Adrenal gland (tissue), 9 donors: ENCODE measurements at regions not wholly inside any gene's neighbourhood (a gene's known extent, or its start where the extent isn't known, plus 50 kb on each side); places are given as distances from the start of the nearest gene placed in this dataset.

Experiments
- DNase-seq, 7 donors: peaks; one replicate each; pipeline ENCODE4 v3.0.0-alpha.2; 2019 to 2020
- H3K27ac ChIP-seq, 5 donors: fragments of 200-600 bp; sonication (generic) in 4 of 5; 1 replicate in 3 of 5; 2 replicates in 2 of 5; pipeline versions ENCODE4 v1.5.1 to v1.8.0; 2016 to 2020; ENCODE audit warnings: mild to moderate bottlenecking in 1 of 5
- H3K27me3 ChIP-seq: fragments of 200-600 bp; 2 replicates; pipeline ENCODE4 v1.8.0; 2021
- H3K36me3 ChIP-seq, 2 donors: fragments of 200-600 bp; replicated peaks in 1 of 2; 1 replicate in 1 of 2; 2 replicates in 1 of 2; pipeline versions ENCODE4 v1.5.1 to v1.8.0; 2018 to 2022
- H3K4me1 ChIP-seq, 2 donors: fragments of 200-600 bp; replicated peaks in 1 of 2; 1 replicate in 1 of 2; 2 replicates in 1 of 2; pipeline versions ENCODE4 v1.5.1 to v1.8.0; 2018 to 2021
- H3K4me3 ChIP-seq, 4 donors: fragments of 200-600 bp; sonication (generic) in 3 of 4; one replicate each; pipeline ENCODE4 v1.5.1; 2016 to 2018
- H3K9me3 ChIP-seq, 3 donors: fragments of 200-600 bp; sonication (generic) in 1 of 3; replicated peaks in 1 of 3; 1 replicate in 2 of 3; 2 replicates in 1 of 3; pipeline versions ENCODE4 v1.5.1 to v1.8.0; 2016 to 2021
- CTCF ChIP-seq, 6 experiments: fragments of 450-650 bp in 4 of 6; fragments of 200-600 bp in 2 of 6; sonication (generic) in 1 of 6; IDR thresholded peaks; 1 replicate in 5 of 6; 2 replicates in 1 of 6; pipeline versions ENCODE4 v1.5.1 to v1.8.0; 2016 to 2021; ENCODE audit warnings: antibody characterized with exemption in 6 of 6, mild to moderate bottlenecking in 2 of 6, moderate library complexity in 1 of 6
- POLR2A ChIP-seq, 2 donors: fragments of 450-650 bp; IDR thresholded peaks; one replicate each; pipeline ENCODE4 v1.6.1; 2017; ENCODE audit warnings: antibody characterized with exemption in 2 of 2, mild to moderate bottlenecking in 2 of 2, moderate library complexity in 1 of 2
- whole genome bisulfite sequencing, 4 donors: extraction: QIAGEN DNeasy Blood & Tissue Kit in 2 of 4; methylation state at CpG; one replicate each; pipeline versions ENCODE4 v1.1.5 to v1.1.7; 2013 to 2017; 5-methylcytosine and 5-hydroxymethylcytosine counted together
- intact Hi-C, 2 donors: fragments of 100-400 bp; cut with DNase I; formaldehyde crosslinking; loops; one replicate each; pipeline versions ENCODE4 v1.14.1 to v1.15.0; 2022 to 2023
- donor health status: healthy with polysubstance abuse.
- donor health status: Bipolar disorder and iron deficiency.
- donor health status: DM: yes; HTN: yes; CAD: no.
- donor health status: DM: no; HTN: no; CAD: no.
- donor health status: DM: no; HTN: no; CAD: no.

GRCh38 chr6:93165850-93166430, 253.4 kb downstream of the EPHA7 start:
- no peak overlapping the region for H3K4me3 ChIP-seq
- no peaks in the 10 kb centered on the region for H3K9me3 ChIP-seq
- WGBS, 4 donors = 55 to 61% (median 60%) methylated on average over 3 of the region's 3 CpGs
- DNase-seq = no peak
- H3K27ac ChIP-seq = no peak overlapping the region
- no peaks in the 10 kb centered on the region for H3K36me3 ChIP-seq
- H3K4me1 ChIP-seq = no peaks in the 10 kb centered on the region
- intact Hi-C loops = no loop called here
- no peak for TF ChIP-seq POLR2A (IDR thresholded peaks at IDR 0.05)
- TF ChIP-seq CTCF (IDR thresholded peaks at IDR 0.05) = no peak
- H3K27me3 ChIP-seq = no peaks in the 10 kb centered on the region

DNA sequence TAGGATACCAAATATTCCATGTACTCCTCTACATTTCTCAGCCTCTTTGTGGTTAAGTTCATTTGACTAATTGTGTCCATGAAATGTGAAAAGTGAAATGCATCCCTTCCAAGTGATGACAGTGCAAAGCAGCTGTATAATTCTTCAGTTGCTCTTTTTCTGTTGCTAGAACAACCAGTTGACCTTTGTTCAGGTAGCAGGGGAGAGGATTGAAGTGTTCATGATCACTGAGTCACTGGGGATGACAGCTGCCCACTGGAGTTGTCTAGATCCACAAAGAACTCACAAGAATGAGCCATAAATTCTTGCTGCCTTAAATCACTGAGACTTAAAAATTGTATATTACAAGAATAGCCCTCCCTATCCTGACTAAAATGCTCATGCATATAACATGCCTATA, 254.6 kb downstream of the EPHA7 start:
- intact Hi-C loops = no loop called here
- no peaks in the 10 kb centered on the region for H3K9me3 ChIP-seq
- no peaks in the 10 kb centered on the region for H3K4me1 ChIP-seq
- no peak for DNase-seq
- no peak for TF ChIP-seq POLR2A (IDR thresholded peaks at IDR 0.05)
- TF ChIP-seq CTCF (IDR thresholded peaks at IDR 0.05) = no peak
- no peak overlapping the region for H3K4me3 ChIP-seq
- H3K27ac ChIP-seq = no peak overlapping the region
- no peaks in the 10 kb centered on the region for H3K27me3 ChIP-seq
- H3K36me3 ChIP-seq = no peaks in the 10 kb centered on the region

- no peaks in the 10 kb centered on the region for H3K4me1 ChIP-seq
- WGBS, 4 donors = 69 to 84% (median 72%) methylated on average over 3 of the region's 3 CpGs
- no peaks in the 10 kb centered on the region for H3K36me3 ChIP-seq
- no peaks in the 10 kb centered on the region for H3K9me3 ChIP-seq
- no peak overlapping the region for H3K4me3 ChIP-seq
- no peak for DNase-seq
- TF ChIP-seq CTCF (IDR thresholded peaks at IDR 0.05) (no peak), POLR2A (IDR thresholded peaks at IDR 0.05) (no peak)
- no peak overlapping the region for H3K27ac ChIP-seq
- intact Hi-C loops = no loop called here
- H3K27me3 ChIP-seq = no peaks in the 10 kb centered on the region
Observed at GRCh38 chr6:93163146-93163545, 256.2 kb downstream of the EPHA7 start.

DNA sequence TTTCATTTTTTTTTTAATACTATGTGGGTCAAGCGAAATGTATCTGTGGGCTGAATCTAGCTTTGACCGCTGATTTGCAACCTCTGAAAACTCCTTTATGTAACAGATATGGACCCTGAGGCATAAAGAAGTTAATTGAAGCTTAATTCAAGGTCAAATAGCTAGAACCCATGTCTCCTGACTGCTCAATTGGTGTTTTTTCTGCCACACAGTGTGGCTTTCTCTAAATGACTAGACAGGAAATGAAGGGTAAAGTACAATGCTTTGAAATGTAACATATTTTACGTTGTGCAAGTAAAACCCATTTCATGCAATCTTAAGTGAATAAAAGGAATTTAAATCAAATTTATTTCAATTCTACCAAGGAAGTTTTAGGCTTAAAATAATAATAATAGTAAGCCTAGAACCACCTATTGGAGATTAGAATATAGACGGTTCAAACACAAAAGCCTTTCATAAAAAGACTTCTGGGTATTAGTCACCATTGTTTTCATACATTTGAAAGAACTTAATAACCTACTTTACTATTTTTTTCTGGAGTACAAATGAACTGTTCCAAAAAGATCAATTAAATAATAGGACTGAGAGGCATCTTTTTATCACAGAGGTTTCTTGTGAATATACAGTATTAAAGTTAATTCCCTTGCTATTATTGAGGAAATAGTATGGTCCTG, 279.8 kb downstream of the EPHA7 start:
- TF ChIP-seq CTCF (IDR thresholded peaks at IDR 0.05) (no peak), POLR2A (IDR thresholded peaks at IDR 0.05) (no peak)
- H3K4me1 ChIP-seq = no peaks in the 10 kb centered on the region
- H3K27ac ChIP-seq = no peak overlapping the region
- intact Hi-C loops = no loop called here
- H3K36me3 ChIP-seq = no peaks in the 10 kb centered on the region
- H3K27me3 ChIP-seq = no peaks in the 10 kb centered on the region
- no peak for DNase-seq
- H3K4me3 ChIP-seq = no peak overlapping the region
- 70 to 79% (median 74%) methylated on average over 4 of the region's 4 CpGs for WGBS, 4 donors
- H3K9me3 ChIP-seq = no peaks in the 10 kb centered on the region
